Right atrium auricular region (tissue), 2 donors: ENCODE measurements at regions not wholly inside any gene's neighbourhood (a gene's known extent, or its start where the extent isn't known, plus 50 kb on each side); places are given as distances from the start of the nearest gene placed in this dataset.

Experiments used
- DNase-seq: peaks from one replicate; pipeline ENCODE4 v3.0.0-alpha.2; 2019; ENCODE audit warnings: low spot score
- H3K27ac ChIP-seq, 2 donors: fragments of 200-600 bp; sonication (generic); 1 replicate in 1 of 2; 2 replicates in 1 of 2; pipeline ENCODE4 v1.5.1; 2016 to 2019
- H3K27me3 ChIP-seq, 2 donors: fragments of 200-600 bp; sonication (generic); one replicate each; pipeline versions ENCODE4 v1.5.1 to v1.6.0; 2017 to 2019
- H3K36me3 ChIP-seq: fragments of 200-600 bp; sonication (generic); one replicate; pipeline ENCODE4 v1.5.1; 2016
- H3K4me1 ChIP-seq, 2 donors: fragments of 200-600 bp; sonication (generic); one replicate each; pipeline versions ENCODE4 v1.5.1 to v1.6.0; 2017 to 2019
- H3K4me3 ChIP-seq, 2 donors: fragments of 200-600 bp; sonication (generic); 1 replicate in 1 of 2; 2 replicates in 1 of 2; pipeline ENCODE4 v1.5.1; 2017 to 2019; ENCODE audit warnings: mild to moderate bottlenecking in 1 of 2, moderate library complexity in 1 of 2
- H3K9me3 ChIP-seq, 2 donors: fragments of 200-600 bp; sonication (generic); one replicate each; pipeline ENCODE4 v1.5.1; 2019
- TF ChIP-seq, protein P1 (sequence below), 2 donors: fragments of 200-600 bp; sonication (generic); IDR thresholded peaks; one replicate each; pipeline ENCODE4 v1.5.1; 2019; ENCODE audit warnings: antibody characterized with exemption in 2 of 2

DNA sequence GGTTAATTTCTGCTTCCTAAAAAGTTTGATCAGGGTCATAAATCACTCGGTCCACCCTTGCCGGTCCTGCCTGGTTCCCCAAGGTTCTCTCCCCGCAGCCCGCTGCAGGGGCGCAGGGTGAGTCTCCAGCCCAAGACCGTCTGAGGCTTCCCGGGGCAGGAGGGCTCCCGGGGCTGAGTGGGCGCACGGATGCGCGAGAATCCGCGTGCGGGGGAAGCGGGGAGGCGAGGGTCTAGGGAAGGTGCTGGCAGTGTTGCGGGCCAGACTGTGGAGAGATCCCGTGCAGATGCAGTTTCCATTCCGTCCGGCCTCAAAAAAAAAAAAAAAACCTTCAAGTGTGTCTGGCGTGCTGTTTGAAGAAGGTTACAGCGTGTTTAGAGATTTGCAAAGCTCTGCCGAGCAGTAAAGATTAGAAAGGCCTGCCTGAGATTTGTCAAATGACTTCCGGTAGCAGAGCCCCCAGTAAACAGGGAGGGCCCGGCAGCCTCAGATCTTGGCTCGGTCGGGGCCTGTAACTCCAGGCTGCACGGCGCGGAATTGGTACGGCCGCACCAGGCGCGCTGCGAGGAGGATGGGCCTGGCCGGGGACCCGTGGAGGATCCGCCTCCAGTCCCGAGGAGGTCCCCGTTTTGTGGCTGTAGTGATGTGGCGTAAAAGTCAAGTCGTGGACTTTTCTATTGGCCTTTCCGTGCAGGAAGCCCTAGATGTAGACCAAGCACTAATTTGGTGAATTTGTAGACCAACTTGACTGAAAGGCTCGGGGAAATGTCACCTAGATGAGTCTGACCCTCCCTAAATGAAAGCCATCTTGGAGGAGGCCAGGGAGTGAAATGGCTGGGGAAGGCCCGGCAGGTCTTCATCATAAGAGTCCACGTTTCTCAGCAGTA, 293.2 kb upstream of the NFE2L3 start:
- Histone ChIP-seq H3K4me3 (no peak overlapping the region), H3K27ac (no peak overlapping the region), H3K4me1 (peaks cover 0 to 21% of the 10 kb centered on the region in 2 donors), H3K9me3 (peaks cover 0 to 8% of the 10 kb centered on the region in 2 donors), H3K36me3 (no peaks in the 10 kb centered on the region), H3K27me3 (peaks cover 68 to 92% of the 10 kb centered on the region in 2 donors)
- no peak for DNase-seq
- TF ChIP-seq, protein P1, sequence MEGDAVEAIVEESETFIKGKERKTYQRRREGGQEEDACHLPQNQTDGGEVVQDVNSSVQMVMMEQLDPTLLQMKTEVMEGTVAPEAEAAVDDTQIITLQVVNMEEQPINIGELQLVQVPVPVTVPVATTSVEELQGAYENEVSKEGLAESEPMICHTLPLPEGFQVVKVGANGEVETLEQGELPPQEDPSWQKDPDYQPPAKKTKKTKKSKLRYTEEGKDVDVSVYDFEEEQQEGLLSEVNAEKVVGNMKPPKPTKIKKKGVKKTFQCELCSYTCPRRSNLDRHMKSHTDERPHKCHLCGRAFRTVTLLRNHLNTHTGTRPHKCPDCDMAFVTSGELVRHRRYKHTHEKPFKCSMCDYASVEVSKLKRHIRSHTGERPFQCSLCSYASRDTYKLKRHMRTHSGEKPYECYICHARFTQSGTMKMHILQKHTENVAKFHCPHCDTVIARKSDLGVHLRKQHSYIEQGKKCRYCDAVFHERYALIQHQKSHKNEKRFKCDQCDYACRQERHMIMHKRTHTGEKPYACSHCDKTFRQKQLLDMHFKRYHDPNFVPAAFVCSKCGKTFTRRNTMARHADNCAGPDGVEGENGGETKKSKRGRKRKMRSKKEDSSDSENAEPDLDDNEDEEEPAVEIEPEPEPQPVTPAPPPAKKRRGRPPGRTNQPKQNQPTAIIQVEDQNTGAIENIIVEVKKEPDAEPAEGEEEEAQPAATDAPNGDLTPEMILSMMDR (IDR thresholded peaks at IDR 0.05), result no peak

DNA sequence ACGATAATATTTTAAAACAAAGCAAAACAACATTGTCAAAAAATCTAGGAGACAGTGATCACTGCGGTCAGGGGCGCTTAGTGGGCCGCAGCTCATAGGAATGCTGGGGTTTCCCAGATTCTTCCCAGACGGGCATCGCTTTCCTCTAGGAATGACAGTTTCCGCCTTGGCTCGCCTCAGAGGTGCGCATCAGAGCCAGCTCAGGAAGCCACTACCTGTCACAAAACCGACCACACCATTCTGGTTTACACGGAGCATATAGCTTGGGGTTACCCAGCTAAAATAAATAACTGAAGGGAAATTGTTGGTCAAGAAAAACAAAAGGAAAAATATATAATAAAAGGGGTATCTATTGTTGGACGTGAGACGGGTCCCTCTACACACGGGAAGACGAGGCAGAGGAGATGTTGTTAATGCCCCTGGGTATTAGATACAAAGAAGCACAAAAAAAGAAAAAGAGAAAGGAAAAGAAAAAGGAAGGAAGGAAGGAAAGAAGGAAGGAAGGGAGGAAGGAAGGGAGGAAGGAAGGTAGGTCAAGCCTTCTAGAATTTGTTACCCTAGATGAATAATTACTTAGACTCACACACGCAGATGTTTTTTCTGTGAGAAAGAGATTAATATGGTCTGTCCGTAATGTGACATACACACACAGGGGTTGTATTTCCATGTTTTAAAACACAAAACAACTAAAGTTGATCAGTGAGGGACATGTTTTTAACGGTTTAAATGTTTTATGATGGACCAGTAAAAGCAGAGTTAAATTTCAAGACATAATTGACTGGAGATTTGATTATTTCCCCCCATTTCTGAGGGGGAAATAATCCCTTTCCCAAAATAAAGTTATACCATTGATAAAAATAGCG, 292.4 kb upstream of the NFE2L3 start:
- DNase-seq, result no peak
- TF ChIP-seq, protein P1 (IDR thresholded peaks at IDR 0.05), result no peak
- H3K27ac ChIP-seq, result no peak overlapping the region
- no peak overlapping the region for H3K4me3 ChIP-seq
- H3K4me1 ChIP-seq, result peaks cover 0 to 21% of the 10 kb centered on the region in 2 donors
- peaks cover 70 to 91% of the 10 kb centered on the region in 2 donors for H3K27me3 ChIP-seq
- no peaks in the 10 kb centered on the region for H3K36me3 ChIP-seq
- peaks cover 0 to 8% of the 10 kb centered on the region in 2 donors for H3K9me3 ChIP-seq

DNA sequence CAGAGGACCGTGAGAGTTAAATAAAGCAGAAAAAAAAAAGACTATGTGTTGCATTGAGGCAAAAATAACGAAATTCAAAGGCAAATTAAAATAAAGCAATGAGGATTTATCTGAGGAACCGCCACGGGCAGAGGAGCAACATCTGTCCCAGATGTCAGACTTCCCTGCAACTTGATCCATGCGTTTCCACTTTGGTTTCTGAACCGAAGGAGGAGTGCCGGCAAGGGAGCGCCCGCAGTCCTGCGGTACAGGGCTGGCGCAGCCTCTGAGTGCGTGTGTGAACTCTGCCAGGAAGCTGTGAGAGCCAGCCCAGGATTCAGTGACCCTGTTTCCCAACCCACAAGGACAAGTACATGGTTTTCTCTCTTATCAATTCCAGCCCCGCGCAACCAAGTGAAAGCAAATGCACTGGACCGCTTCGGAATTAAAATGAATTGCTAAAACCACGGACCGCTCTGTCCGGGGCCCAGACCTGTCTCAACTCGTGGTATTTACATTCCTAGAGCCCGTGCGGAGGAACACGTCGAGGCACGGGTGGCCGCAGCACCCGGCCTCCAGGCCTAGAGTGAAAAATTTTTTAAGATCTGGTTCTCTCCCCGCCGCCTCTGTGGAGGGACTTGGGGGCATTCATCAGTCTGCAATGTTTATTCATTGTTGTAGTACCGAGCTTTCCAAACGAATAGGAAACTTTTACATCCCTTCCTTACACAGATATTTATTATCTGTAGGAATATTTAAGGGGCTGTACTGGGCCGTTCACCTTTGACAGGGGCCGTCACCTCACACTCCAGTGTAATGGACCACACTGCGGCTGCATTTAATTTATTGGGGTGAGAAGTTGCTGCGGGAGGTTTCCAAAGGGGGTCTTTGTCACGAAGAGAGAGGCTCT, 291.5 kb upstream of the NFE2L3 start:
- Histone ChIP-seq H3K27me3 (peaks cover 68 to 89% of the 10 kb centered on the region in 2 donors), H3K4me1 (peaks cover 0 to 21% of the 10 kb centered on the region in 2 donors), H3K4me3 (no peak overlapping the region), H3K9me3 (peaks cover 0 to 8% of the 10 kb centered on the region in 2 donors), H3K36me3 (no peaks in the 10 kb centered on the region), H3K27ac (no peak overlapping the region)
- TF ChIP-seq, protein P1 (IDR thresholded peaks at IDR 0.05), result no peak
- DNase-seq, result no peak

DNA sequence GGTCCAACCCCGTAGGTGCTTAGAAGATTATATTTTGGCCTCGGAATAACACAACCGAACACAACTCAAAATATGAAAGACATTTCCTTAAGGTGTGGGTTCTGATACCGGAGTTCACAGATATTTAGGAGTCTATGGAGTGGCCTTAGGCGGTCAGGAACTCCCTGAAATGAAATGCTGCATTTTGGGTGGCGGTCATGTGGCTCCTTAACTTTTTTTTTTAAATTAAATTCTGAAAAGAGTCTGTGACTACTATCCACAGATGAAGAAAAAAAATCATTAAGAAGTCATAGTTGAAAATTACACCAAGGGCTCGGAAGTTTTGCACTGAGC, 290.9 kb upstream of the NFE2L3 start:
- H3K4me3 ChIP-seq, result no peak overlapping the region
- no peak overlapping the region for H3K27ac ChIP-seq
- H3K36me3 ChIP-seq, result no peaks in the 10 kb centered on the region
- TF ChIP-seq, protein P1 (IDR thresholded peaks at IDR 0.05), result no peak
- DNase-seq, result no peak
- H3K9me3 ChIP-seq, result peaks cover 0 to 8% of the 10 kb centered on the region in 2 donors
- peaks cover 0 to 21% of the 10 kb centered on the region in 2 donors for H3K4me1 ChIP-seq
- peaks cover 69 to 93% of the 10 kb centered on the region in 2 donors for H3K27me3 ChIP-seq

DNA sequence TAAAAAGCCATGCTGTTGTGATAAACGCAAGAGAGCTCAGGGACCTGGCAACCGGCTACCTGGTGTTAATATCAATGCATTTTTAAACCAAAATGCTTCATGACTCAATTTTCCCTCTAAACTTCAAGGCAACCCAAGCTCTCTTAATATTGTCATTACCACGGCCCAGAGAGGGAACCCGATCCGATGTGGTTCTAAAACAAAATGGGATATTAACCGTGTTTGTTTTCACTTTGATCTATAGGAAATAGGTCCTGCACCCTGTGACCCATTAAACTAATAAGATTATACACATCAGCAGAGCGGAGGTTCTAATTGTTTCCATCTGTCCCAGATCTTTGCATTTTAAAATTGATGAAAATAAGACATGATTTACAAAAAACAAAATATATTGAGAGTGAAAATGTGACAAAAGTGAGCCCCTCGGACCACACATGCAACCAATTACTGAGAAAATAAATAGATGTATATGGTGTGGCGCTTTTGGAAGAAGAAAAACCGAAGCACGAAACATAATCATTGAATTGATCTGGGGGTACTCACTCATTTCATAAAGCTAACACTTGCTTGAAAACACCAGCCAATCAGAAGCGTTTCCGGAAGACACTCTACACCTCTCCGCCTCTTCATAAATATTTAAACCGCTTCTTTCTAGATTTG, 290.3 kb upstream of the NFE2L3 start:
- Histone ChIP-seq H3K9me3 (peaks cover 0 to 8% of the 10 kb centered on the region in 2 donors), H3K4me1 (peaks cover 0 to 16% of the 10 kb centered on the region in 2 donors), H3K4me3 (no peak overlapping the region), H3K36me3 (no peaks in the 10 kb centered on the region), H3K27me3 (peaks cover 73 to 90% of the 10 kb centered on the region in 2 donors), H3K27ac (no peak overlapping the region)
- no peak for DNase-seq
- TF ChIP-seq, protein P1 (IDR thresholded peaks at IDR 0.05), result no peak
